HG02973 (cell line): ENCODE measurements at regions not wholly inside any gene's neighbourhood (a gene's known extent, or its start where the extent isn't known, plus 50 kb on each side); places are given as distances from the start of the nearest gene placed in this dataset.
A peak's percentile ranks its signal among the peaks of the same experiment; 100 is the strongest.

Experiments used
- ATAC-seq: cut with Tn5 transposase; IDR thresholded peaks from one replicate; pipeline ENCODE4 v1.9.1; 2021; ENCODE audit warnings: moderate library complexity; ENCODE audit not compliant: unreplicated experiment

DNA sequence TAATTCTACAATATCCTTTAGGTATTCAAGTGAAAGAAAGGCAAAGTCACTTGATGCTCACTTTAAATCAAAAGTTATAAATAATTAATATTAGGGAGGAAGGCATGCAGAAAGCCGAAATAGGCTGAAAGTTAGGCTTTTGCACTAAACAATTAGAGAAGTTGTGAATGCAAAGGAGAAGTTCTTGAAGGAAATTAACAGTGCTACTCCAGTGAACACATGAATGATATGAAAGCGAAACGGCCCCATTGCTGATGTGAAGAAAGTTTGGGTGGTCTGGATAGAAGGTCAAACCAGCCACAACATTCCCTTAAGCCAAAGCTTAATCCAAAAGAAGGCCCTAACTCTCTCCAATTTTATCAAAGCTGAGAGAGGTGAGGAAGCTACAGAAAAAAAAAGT, 103.1 kb upstream of the CXCR4 start:
- ATAC-seq: no peak

DNA sequence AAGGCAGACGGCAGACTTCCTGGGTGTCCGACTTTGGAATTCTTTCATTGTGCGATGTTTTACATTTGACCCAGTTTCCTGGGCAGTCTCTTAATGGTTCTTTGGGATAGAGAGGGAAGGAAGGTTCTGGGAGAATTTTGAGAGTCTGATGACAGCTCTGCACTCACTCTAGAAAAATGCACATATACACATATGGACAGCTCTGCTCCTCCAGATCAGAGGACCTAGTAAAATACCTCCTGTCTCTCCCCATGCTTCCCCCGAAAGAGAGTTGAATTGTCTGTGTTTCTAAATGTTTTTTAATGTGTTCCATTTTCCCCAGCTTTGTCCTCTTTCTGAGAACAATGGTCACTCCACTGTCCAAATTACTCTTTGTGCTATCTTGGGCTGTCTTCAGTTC, 102.0 kb upstream of the CXCR4 start:
- no peak for ATAC-seq

GRCh38 chr2:136219341-136219740, 101.4 kb upstream of the CXCR4 start:
- ATAC-seq: no peak

DNA sequence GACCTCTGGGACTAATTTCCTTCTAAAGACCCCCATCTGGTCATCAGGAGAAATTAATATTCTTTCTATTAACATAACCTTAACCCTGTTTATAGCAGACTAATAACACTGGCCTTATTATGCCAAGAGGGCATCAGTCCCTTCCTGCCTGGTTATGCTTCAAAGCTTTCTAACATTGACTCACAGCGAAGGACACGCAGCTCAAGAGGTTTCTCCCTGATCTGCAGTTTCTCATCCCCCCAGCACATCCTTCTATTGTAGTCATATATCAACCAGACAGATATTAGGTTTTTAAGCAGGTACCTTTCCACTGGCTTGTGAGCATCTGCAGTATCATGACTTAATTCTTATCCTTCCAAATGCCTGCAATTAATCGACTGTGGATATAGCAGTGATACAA, 100.0 kb upstream of the CXCR4 start:
- ATAC-seq: no peak

- no peak for ATAC-seq
These were observed 98.0 kb upstream of the CXCR4 start for GRCh38 chr2:136215908-136216472.

DNA sequence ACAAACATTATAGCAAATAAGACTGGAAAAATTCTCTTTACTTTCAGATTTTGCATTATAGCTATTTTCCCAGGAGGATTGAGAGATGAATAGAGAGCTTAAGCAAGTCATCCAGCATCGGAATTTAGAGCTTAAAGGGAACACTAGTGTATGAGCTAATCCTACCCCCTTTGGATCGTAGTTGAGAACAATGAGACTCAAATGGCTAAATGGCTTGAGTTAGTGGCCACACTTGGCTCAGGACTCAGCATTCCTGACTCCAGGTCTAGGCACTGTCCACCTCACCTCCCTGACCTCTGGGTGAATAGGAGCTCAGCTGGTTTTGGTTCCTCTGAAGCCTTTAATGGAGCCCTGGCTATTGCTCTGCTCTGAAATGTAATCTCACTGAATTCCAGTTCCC, 97.5 kb upstream of the CXCR4 start:
- ATAC-seq: no peak

DNA sequence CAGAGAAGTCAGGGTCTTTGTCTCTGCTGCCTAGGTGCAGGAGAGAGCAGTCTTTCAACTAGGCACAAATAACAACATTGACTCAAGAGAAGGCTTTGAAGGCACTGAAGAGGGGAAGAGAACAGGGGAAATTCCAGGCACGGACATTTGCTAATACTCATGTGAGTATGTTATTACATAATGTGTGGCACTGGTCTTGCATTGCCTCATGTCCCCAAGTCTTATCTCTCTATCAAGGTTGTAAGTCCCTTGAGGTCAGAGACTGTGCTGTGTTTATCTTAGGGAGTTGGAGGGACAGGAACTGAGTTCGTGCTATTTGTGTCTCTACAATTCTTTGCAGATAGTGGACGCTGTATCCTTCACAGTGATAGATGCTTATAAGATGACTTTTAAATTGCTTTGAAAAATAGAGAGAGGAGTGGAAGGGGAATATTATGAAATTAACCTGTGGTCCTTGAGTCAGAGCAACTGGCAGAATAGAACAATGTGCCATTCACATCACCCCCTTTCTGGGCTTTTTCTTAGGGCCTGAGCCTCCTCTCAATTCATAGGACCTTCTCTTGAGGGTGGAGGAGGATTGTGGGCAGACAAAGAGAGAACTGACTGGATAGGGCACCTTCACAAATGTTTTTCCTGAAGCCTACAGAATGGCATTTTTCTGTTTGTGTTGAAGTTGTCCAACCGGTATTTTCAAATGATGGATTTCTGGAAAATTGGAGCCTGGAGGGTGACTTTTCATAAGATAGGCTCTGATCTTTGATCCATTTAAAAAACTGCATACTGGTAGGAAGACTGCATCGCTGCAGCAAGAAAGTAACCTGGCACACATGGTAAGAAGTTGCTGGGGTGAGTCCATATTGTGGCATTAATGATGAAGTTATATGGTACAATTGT, 96.6 kb upstream of the CXCR4 start:
- ATAC-seq: no peak

DNA sequence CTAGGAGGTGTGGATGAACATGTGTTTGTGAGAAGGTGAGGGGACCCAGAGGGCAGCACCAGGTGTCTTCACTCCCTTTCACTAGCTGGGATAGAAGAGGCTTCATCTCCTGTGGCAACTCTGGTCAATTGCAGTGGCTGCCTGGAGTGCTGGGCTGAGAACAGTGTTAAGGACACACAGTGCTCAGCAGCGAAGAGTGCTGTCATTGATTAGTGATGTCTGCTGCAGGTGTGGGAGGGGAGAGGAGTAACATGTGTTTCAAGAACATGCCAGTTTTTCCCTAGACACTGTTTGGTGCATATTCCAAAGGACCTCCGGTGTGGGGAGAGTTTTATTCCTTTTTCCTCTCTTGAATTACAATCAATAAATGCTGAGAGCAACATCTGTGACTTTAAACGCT, 95.9 kb upstream of the CXCR4 start:
- no peak for ATAC-seq

GRCh38 chr2:136212426-136213378, 94.8 kb upstream of the CXCR4 start:
- ATAC-seq: peak; percentile 57

DNA sequence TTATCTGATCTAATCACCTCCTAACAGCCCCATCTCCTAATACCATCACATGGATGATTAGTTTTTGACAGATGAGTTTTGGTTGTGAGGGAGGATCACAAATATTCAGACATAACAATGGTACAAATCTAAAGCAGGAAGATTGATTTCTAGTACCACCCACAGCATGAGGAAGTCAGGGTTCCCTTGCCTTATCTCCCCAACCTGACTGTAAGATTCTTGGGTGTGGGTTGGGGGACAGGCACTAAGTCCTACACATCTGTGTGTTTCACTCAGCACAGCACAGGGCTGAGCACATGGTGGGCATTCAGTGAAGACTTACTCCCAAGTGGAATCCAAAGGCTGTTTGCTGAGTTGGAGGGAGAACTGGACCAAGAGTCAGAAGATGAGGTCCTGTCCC, 93.8 kb upstream of the CXCR4 start:
- no peak for ATAC-seq

- no peak for ATAC-seq
These were observed 92.9 kb upstream of the CXCR4 start for GRCh38 chr2:136210822-136211221.

GRCh38 chr2:136210455-136210805, 92.5 kb upstream of the CXCR4 start:
- ATAC-seq: no peak

GRCh38 chr2:136209561-136210454, 91.9 kb upstream of the CXCR4 start:
- no peak for ATAC-seq

DNA sequence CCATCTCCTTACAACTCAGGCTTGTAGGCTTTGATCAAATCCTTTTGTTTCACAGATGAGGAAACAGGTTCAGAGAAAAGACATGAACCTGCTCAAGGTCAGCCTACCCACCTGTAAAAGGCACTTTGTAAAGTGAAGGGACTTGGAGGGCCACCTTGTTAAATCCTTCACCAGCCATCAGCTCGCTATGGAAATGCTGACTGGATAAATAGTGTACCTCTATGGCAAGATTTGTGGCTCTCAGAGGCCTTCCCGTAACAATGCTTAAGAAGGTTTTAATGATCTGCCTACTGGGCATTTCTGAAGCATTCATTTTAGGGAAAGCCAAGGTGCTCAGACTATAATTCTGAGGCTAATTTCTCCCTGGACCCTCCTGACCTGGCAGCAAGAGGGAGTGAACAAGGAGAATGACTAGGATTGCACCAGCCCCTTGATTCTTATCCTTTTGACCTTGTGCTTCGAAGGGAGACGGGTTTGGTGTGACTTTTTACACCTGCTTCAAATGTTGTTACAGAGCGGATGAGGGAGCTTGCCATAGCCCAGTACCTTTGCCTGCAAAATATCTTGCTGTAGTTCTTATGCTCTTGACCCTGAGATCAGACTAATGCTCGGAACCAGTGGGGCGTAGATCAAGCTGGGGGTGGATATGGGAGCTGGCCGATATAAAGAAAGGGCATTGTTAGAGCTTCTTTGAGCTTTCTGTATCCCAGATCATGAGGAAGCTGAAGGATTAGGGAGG, 90.9 kb upstream of the CXCR4 start:
- ATAC-seq: no peak

- no peak for ATAC-seq
These were observed 89.7 kb upstream of the CXCR4 start for GRCh38 chr2:136207665-136208064.

DNA sequence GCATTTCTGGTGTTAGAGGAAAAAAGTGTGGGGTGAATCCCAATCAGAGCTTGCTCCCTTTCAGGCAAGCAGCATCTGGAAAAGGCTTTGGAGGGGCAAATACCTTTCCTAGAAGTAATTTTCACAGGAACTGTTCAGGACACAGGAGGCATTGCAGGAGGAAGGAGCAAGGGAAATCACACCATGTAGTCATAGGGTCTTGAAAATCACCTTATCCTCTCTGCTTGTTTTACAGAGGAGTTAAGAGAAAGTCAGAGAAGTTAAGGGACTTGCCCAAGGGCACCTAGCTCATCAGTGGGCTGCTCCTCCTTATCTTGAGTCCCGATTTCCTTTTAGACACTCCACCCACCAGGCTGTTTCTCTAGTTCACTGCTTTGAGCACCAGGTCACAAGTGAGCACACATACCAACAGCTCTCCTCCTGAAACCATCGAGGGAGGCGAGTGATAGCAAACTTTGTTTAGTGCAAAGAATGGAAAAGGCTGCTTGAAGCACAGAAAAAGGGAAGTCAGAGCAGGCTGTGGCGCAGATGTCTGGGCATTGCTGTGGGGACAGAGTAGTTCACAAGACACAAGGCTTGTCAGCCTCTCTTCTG, 89.2 kb upstream of the CXCR4 start:
- peak; percentile 50 for ATAC-seq

- peak; percentile 93 for ATAC-seq
These were observed 88.7 kb upstream of the CXCR4 start for GRCh38 chr2:136206613-136207012.

GRCh38 chr2:136205615-136206014, 87.7 kb upstream of the CXCR4 start:
- ATAC-seq: no peak

DNA sequence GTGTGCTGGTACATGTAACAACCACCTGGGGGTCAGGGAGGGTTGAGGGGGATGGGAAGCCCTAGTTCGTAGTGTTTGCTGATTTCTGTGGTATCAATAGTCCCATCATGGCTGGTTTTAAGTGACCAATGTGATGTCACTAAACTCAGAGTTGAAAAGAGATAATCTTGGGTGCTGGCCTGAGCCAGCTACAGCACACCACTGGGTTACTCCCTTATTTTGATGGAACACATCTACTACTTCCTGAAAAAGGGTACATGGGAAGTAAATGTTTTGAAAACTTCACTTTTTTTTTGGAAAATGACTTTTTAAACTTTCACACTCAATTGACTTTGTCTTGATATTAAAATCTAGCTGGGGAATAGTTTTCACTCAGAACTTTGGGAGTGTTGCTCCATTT, 87.0 kb upstream of the CXCR4 start:
- no peak for ATAC-seq

GRCh38 chr2:136195226-136195625, 77.3 kb upstream of the CXCR4 start:
- no peak for ATAC-seq
